GM23338 (cell line): ENCODE measurements at regions not wholly inside any gene's neighbourhood (a gene's known extent, or its start where the extent isn't known, plus 50 kb on each side); places are given as distances from the start of the nearest gene placed in this dataset.

Experiments
- ATAC-seq: fragments of 200-7000 bp; cut with Tn5 transposase; 3 replicates; pipeline ENCODE4 v1.9.1; 2020
- DNase-seq: peaks from one replicate; pipeline ENCODE4 v3.0.0-alpha.2; 2015; ENCODE audit warnings: low spot score
- H2AFZ ChIP-seq: fragments of 200-600 bp; sonication (generic); 2 replicates; pipeline ENCODE4 v1.8.0; 2016; ENCODE audit warnings: antibody characterized with exemption, mild to moderate bottlenecking, moderate library complexity
- H3F3A ChIP-seq: fragments of 200-600 bp; sonication (generic); replicated peaks from 2 replicates; pipeline ENCODE4 v1.8.0; 2017; ENCODE audit warnings: antibody characterized with exemption, mixed run types, low read depth
- H3K27ac ChIP-seq: fragments of 200-600 bp; sonication (generic); 2 replicates; pipeline ENCODE4 v1.6.1; 2016; ENCODE audit warnings: low read depth
- H3K27me3 ChIP-seq: fragments of 200-600 bp; sonication (generic); 2 replicates; pipeline ENCODE4 v1.8.0; 2016; ENCODE audit warnings: mild to moderate bottlenecking, mixed run types, moderate library complexity; ENCODE audit not compliant: insufficient read depth
- H3K36me3 ChIP-seq: fragments of 200-600 bp; sonication (generic); 2 replicates; pipeline ENCODE4 v1.8.0; 2016; ENCODE audit warnings: mild to moderate bottlenecking; ENCODE audit not compliant: insufficient read depth
- H3K4me1 ChIP-seq: fragments of 200-600 bp; sonication (generic); 2 replicates; pipeline ENCODE4 v1.8.0; 2016; ENCODE audit warnings: mild to moderate bottlenecking, moderate library complexity; ENCODE audit not compliant: insufficient read depth
- H3K4me2 ChIP-seq: fragments of 200-600 bp; sonication (generic); 2 replicates; pipeline ENCODE4 v1.7.1; 2017; ENCODE audit warnings: mixed run types
- H3K4me3 ChIP-seq: fragments of 200-600 bp; sonication (generic); 2 replicates; pipeline ENCODE4 v1.6.1; 2016; ENCODE audit warnings: mixed run types
- H3K79me2 ChIP-seq: fragments of 200-600 bp; sonication (generic); replicated peaks from 2 replicates; pipeline ENCODE4 v1.8.0; 2017; ENCODE audit warnings: mild to moderate bottlenecking; ENCODE audit not compliant: insufficient read depth
- H3K9me2 ChIP-seq: fragments of 200-600 bp; sonication (generic); 2 replicates; pipeline ENCODE4 v1.8.0; 2017; ENCODE audit not compliant: insufficient read depth
- H4K20me1 ChIP-seq: fragments of 200-600 bp; sonication (generic); replicated peaks from 2 replicates; pipeline ENCODE4 v1.8.0; 2017; ENCODE audit warnings: mild to moderate bottlenecking; ENCODE audit not compliant: insufficient read depth
- H3K27ac Mint-ChIP-seq: 2 replicates; pipeline ENCODE4 v1.8.0; 2020; ENCODE audit warnings: inconsistent platforms, mild to moderate bottlenecking, moderate library complexity, mixed read lengths
- H3K27me3 Mint-ChIP-seq: 3 replicates; pipeline ENCODE4 v1.8.0; 2022; ENCODE audit warnings: low read depth, mild to moderate bottlenecking, moderate library complexity, mixed read lengths, inconsistent platforms; ENCODE audit not compliant: insufficient read depth, poor library complexity
- H3K36me3 Mint-ChIP-seq: 3 replicates; pipeline ENCODE4 v1.8.0; 2021; ENCODE audit warnings: low read depth, mild to moderate bottlenecking, inconsistent platforms, moderate library complexity, mixed read lengths
- H3K4me1 Mint-ChIP-seq: 3 replicates; pipeline ENCODE4 v1.8.0; 2020; ENCODE audit warnings: mild to moderate bottlenecking, inconsistent platforms, mixed read lengths
- H3K4me3 Mint-ChIP-seq: 3 replicates; pipeline ENCODE4 v1.8.0; 2021; ENCODE audit warnings: moderate library complexity, mild to moderate bottlenecking, inconsistent platforms, mixed read lengths
- H3K9me3 Mint-ChIP-seq: 3 replicates; pipeline ENCODE4 v1.8.0; 2020; ENCODE audit warnings: moderate library complexity, mild to moderate bottlenecking, inconsistent platforms, mixed read lengths
- CREB1 ChIP-seq: fragments of 250-450 bp; sonication (Bioruptor Pico); IDR thresholded peaks from 2 replicates; pipeline ENCODE4 v1.5.0; 2020; ENCODE audit warnings: low read depth, mild to moderate bottlenecking, moderate library complexity
- CTCF ChIP-seq, 2 experiments: fragments of 200-600 bp in 1 of 2; sonication (generic) in 1 of 2; conservative IDR thresholded peaks; 2 replicates each; pipeline versions ENCODE4 v1.5.1 to v1.6.1; 2016 to 2017; ENCODE audit warnings: antibody characterized with exemption in 2 of 2, low read depth in 2 of 2, mild to moderate bottlenecking in 2 of 2, moderate library complexity in 1 of 2
- EZH2 ChIP-seq: fragments of 200-600 bp; sonication (generic); IDR thresholded peaks from one replicate; pipeline ENCODE4 v1.8.0; 2017; ENCODE audit warnings: antibody characterized with exemption, mild to moderate bottlenecking, low read depth; ENCODE audit not compliant: unreplicated experiment
- EZH2phosphoT487 ChIP-seq: fragments of 200-600 bp; sonication (generic); IDR thresholded peaks from one replicate; pipeline ENCODE4 v1.8.1; 2018; ENCODE audit warnings: antibody characterized with exemption; ENCODE audit not compliant: unreplicated experiment
- JUNB ChIP-seq: IDR thresholded peaks from one replicate; pipeline ENCODE4 v1.6.1; 2016; ENCODE audit warnings: antibody characterized with exemption; ENCODE audit not compliant: unreplicated experiment
- POLR2AphosphoS5 ChIP-seq: IDR thresholded peaks from 2 replicates; pipeline ENCODE4 v1.6.1; 2016; ENCODE audit warnings: antibody characterized with exemption, low read depth
- STAT1 ChIP-seq: IDR thresholded peaks from one replicate; pipeline ENCODE4 v1.6.1; 2016; ENCODE audit warnings: antibody characterized with exemption; ENCODE audit not compliant: unreplicated experiment
- ZNF114 ChIP-seq: fragments of 250-450 bp; sonication (Bioruptor Pico); IDR thresholded peaks from 2 replicates; pipeline ENCODE4 v1.5.0; 2020; ENCODE audit warnings: mild to moderate bottlenecking, moderate library complexity
- ZNF331 ChIP-seq: fragments of 250-450 bp; sonication (Bioruptor Pico); IDR thresholded peaks from 2 replicates; pipeline ENCODE4 v1.5.0; 2020; ENCODE audit warnings: low read depth, mild to moderate bottlenecking, moderate library complexity
- TF ChIP-seq, protein P1 (sequence below): IDR thresholded peaks from one replicate; pipeline ENCODE4 v1.6.1; 2018; ENCODE audit warnings: antibody characterized with exemption; ENCODE audit not compliant: unreplicated experiment

- H3K4me3 ChIP-seq: no peak overlapping the region
- no peaks in the 10 kb centered on the region for H3K27me3 ChIP-seq
- H3K9me2 ChIP-seq: peaks cover 8% of the 10 kb centered on the region
- H3K36me3 ChIP-seq: no peaks in the 10 kb centered on the region
- TF ChIP-seq ZNF331 (CRISPR knock-in tag): no peak
- TF ChIP-seq, protein P1, sequence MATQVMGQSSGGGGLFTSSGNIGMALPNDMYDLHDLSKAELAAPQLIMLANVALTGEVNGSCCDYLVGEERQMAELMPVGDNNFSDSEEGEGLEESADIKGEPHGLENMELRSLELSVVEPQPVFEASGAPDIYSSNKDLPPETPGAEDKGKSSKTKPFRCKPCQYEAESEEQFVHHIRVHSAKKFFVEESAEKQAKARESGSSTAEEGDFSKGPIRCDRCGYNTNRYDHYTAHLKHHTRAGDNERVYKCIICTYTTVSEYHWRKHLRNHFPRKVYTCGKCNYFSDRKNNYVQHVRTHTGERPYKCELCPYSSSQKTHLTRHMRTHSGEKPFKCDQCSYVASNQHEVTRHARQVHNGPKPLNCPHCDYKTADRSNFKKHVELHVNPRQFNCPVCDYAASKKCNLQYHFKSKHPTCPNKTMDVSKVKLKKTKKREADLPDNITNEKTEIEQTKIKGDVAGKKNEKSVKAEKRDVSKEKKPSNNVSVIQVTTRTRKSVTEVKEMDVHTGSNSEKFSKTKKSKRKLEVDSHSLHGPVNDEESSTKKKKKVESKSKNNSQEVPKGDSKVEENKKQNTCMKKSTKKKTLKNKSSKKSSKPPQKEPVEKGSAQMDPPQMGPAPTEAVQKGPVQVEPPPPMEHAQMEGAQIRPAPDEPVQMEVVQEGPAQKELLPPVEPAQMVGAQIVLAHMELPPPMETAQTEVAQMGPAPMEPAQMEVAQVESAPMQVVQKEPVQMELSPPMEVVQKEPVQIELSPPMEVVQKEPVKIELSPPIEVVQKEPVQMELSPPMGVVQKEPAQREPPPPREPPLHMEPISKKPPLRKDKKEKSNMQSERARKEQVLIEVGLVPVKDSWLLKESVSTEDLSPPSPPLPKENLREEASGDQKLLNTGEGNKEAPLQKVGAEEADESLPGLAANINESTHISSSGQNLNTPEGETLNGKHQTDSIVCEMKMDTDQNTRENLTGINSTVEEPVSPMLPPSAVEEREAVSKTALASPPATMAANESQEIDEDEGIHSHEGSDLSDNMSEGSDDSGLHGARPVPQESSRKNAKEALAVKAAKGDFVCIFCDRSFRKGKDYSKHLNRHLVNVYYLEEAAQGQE: no peak
- TF ChIP-seq JUNB: no peak
- no peak for TF ChIP-seq EZH2phosphoT487
- TF ChIP-seq CTCF (conservative IDR thresholded peaks at IDR 0.05; ENCODE audit: low read depth in 2 of 2): peak; percentile 47 to 70
- no peak for TF ChIP-seq STAT1
- TF ChIP-seq ZNF114 (CRISPR knock-in tag): no peak
- H3K4me1 ChIP-seq: peaks cover 11% of the 10 kb centered on the region
- peak; percentile 68 for DNase-seq
- Mint-ChIP-seq H3K27ac (no peak overlapping the region), H3K4me1 (peaks cover 23% of the 10 kb centered on the region), H3K9me3 (no peaks in the 10 kb centered on the region), H3K36me3 (no peaks in the 10 kb centered on the region), H3K4me3 (no peak overlapping the region), H3K27me3 (no peaks in the 10 kb centered on the region)
- peak; percentile 97 for ATAC-seq
- H3K4me2 ChIP-seq: no peak overlapping the region
- peak overlapping the region; percentile 98 for H2AFZ ChIP-seq
- no peaks in the 10 kb centered on the region for H3K79me2 ChIP-seq
- no peak overlapping the region for H3K27ac ChIP-seq
- H4K20me1 ChIP-seq: no peaks in the 10 kb centered on the region
- no peaks in the 10 kb centered on the region for H3F3A ChIP-seq
These were observed 228.8 kb upstream of the STARD13 start for GRCh38 chr13:33514362-33514761.

- Histone ChIP-seq H3K27ac (0 out of 2 replicates have a peak overlapping the region, but pooled peaks have one; percentile 19), H4K20me1 (no peaks in the 10 kb centered on the region), H3K79me2 (no peaks in the 10 kb centered on the region), H3K4me2 (no peak overlapping the region), H3K27me3 (no peaks in the 10 kb centered on the region), H3F3A (no peaks in the 10 kb centered on the region), H3K4me1 (peaks cover 11% of the 10 kb centered on the region), H2AFZ (peak overlapping the region; percentile 98; the same call in 1 of the 2 replicates), H3K4me3 (no peak overlapping the region), H3K9me2 (peaks cover 4% of the 10 kb centered on the region; the same call in 1 of the 2 replicates), H3K36me3 (no peaks in the 10 kb centered on the region)
- DNase-seq (no peak), ATAC-seq (no peak)
- H3K9me3 Mint-ChIP-seq: no peaks in the 10 kb centered on the region
- no peak overlapping the region for H3K27ac Mint-ChIP-seq
- no peak overlapping the region for H3K4me3 Mint-ChIP-seq
- H3K27me3 Mint-ChIP-seq: no peaks in the 10 kb centered on the region
- H3K4me1 Mint-ChIP-seq: peaks cover 27% of the 10 kb centered on the region
- no peaks in the 10 kb centered on the region for H3K36me3 Mint-ChIP-seq
- no peak for TF ChIP-seq JUNB
- TF ChIP-seq ZNF331 (CRISPR knock-in tag): no peak
- TF ChIP-seq POLR2AphosphoS5: no peak
- TF ChIP-seq EZH2: no peak
- TF ChIP-seq EZH2phosphoT487: no peak
- TF ChIP-seq CTCF (conservative IDR thresholded peaks at IDR 0.05; ENCODE audit: low read depth in 2 of 2): no peak
- no peak for TF ChIP-seq CREB1 (CRISPR knock-in tag)
These were observed 229.6 kb upstream of the STARD13 start for GRCh38 chr13:33515146-33515545.
